WERI-Rb-1 (cell line): ENCODE measurements at regions not wholly inside any gene's neighbourhood (a gene's known extent, or its start where the extent isn't known, plus 50 kb on each side); places are given as distances from the start of the nearest gene placed in this dataset.

Source experiments
- DNase-seq: peaks from one replicate; pipeline ENCODE4 v3.0.0-alpha.2; 2020
- H3K27ac ChIP-seq: fragments of 250-450 bp; sonication (Bioruptor Pico); 2 replicates; pipeline ENCODE4 v1.5.1; 2020; ENCODE audit warnings: mild to moderate bottlenecking, moderate library complexity
- H3K27me3 ChIP-seq: fragments of 250-450 bp; sonication (Bioruptor Pico); 2 replicates; pipeline ENCODE4 v1.5.1; 2021; ENCODE audit warnings: mild to moderate bottlenecking, low read depth, moderate library complexity; ENCODE audit not compliant: insufficient read depth, severe bottlenecking
- H3K36me3 ChIP-seq: fragments of 250-450 bp; sonication (Bioruptor Pico); 2 replicates; pipeline ENCODE4 v1.5.1; 2020; ENCODE audit warnings: mild to moderate bottlenecking, moderate library complexity
- H3K4me3 ChIP-seq: 2 replicates; pipeline ENCODE4 v1.5.1; 2011; ENCODE audit warnings: low read depth, mild to moderate bottlenecking, control low read depth, low read length
- H3K9me3 ChIP-seq: fragments of 250-450 bp; sonication (Bioruptor Pico); 2 replicates; pipeline ENCODE4 v1.5.1; 2021; ENCODE audit warnings: mild to moderate bottlenecking, moderate library complexity; ENCODE audit not compliant: severe bottlenecking
- CTCF ChIP-seq: IDR thresholded peaks from 2 replicates; pipeline ENCODE4 v1.5.1; 2011; ENCODE audit warnings: low read depth, mild to moderate bottlenecking, control low read depth, inconsistent platforms, low read length

GRCh38 chr17:70338946-70339354, 169.6 kb downstream of the KCNJ2 start:
- no peak overlapping the region for H3K4me3 ChIP-seq
- TF ChIP-seq CTCF = no peak
- DNase-seq = no peak
- H3K27me3 ChIP-seq = no peaks in the 10 kb centered on the region
- peaks cover 3% of the 10 kb centered on the region for H3K9me3 ChIP-seq
- H3K36me3 ChIP-seq = no peaks in the 10 kb centered on the region
- no peak overlapping the region for H3K27ac ChIP-seq

- Histone ChIP-seq H3K9me3 (peaks cover 3% of the 10 kb centered on the region), H3K27ac (no peak overlapping the region), H3K36me3 (no peaks in the 10 kb centered on the region), H3K4me3 (no peak overlapping the region), H3K27me3 (no peaks in the 10 kb centered on the region)
- no peak for TF ChIP-seq CTCF
- DNase-seq = no peak
These were observed 173.8 kb downstream of the KCNJ2 start for GRCh38 chr17:70343114-70343513.

- H3K27ac ChIP-seq = no peak overlapping the region
- H3K27me3 ChIP-seq = no peaks in the 10 kb centered on the region
- TF ChIP-seq CTCF = no peak
- no peak for DNase-seq
- H3K36me3 ChIP-seq = no peaks in the 10 kb centered on the region
- H3K9me3 ChIP-seq = peaks cover 3% of the 10 kb centered on the region
- no peak overlapping the region for H3K4me3 ChIP-seq
These were observed 175.2 kb downstream of the KCNJ2 start for GRCh38 chr17:70344386-70345060.

GRCh38 chr17:70345061-70345460, 175.7 kb downstream of the KCNJ2 start:
- H3K27me3 ChIP-seq = no peaks in the 10 kb centered on the region
- peaks cover 3% of the 10 kb centered on the region for H3K9me3 ChIP-seq
- no peak overlapping the region for H3K27ac ChIP-seq
- no peaks in the 10 kb centered on the region for H3K36me3 ChIP-seq
- H3K4me3 ChIP-seq = no peak overlapping the region
- TF ChIP-seq CTCF = no peak
- no peak for DNase-seq

- Histone ChIP-seq H3K27ac (no peak overlapping the region), H3K36me3 (no peaks in the 10 kb centered on the region), H3K27me3 (no peaks in the 10 kb centered on the region), H3K9me3 (no peaks in the 10 kb centered on the region), H3K4me3 (no peak overlapping the region)
- DNase-seq = no peak
- TF ChIP-seq CTCF = no peak
These were observed 183.5 kb downstream of the KCNJ2 start for GRCh38 chr17:70352834-70353233.

- H3K4me3 ChIP-seq = no peak overlapping the region
- no peak for TF ChIP-seq CTCF
- H3K36me3 ChIP-seq = no peaks in the 10 kb centered on the region
- no peak for DNase-seq
- no peak overlapping the region for H3K27ac ChIP-seq
- H3K27me3 ChIP-seq = no peaks in the 10 kb centered on the region
- no peaks in the 10 kb centered on the region for H3K9me3 ChIP-seq
These were observed 184.2 kb downstream of the KCNJ2 start for GRCh38 chr17:70353408-70354092.
